COLO829 (cell line): ENCODE measurements at regions not wholly inside any gene's neighbourhood (a gene's known extent, or its start where the extent isn't known, plus 50 kb on each side); places are given as distances from the start of the nearest gene placed in this dataset.
A peak's percentile ranks its signal among the peaks of the same experiment; 100 is the strongest.
"Not testable (repeated sequence)": the region's sequence is repeated elsewhere in the genome, so short reads cannot be mapped to it uniquely, and the experiment has no call there.

Experiments
- DNase-seq: peaks from one replicate; pipeline ENCODE4 v3.0.0; 2012; ENCODE audit warnings: low spot score

DNA sequence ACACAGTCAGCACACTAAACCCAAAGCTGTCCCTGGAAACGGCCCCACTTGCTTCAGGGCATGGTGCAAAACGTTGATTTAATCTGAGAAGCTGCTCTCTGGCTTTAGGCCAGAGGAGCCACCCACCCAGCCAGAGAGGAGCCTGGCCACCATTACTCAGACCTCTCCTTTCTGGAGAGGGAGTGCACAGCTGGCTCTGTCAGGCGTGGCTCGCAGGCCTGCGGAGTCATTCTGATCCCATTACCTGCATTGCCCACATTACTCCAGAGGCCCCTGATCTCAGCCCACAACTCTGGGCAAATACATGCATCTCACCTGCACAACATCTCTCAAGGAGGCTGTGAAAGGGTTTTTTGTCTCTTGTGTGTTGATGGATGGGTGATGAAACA is 370.0 kb upstream of the IGFBP3 start:
- peak; percentile 28 for DNase-seq

- DNase-seq, result no peak
Measured at GRCh38 chr7:46290374-46291049, 369.4 kb upstream of the IGFBP3 start.

GRCh38 chr7:46288861-46289260 is 367.8 kb upstream of the IGFBP3 start:
- no peak for DNase-seq

- no peak for DNase-seq
Measured at GRCh38 chr7:46288010-46288409, 366.9 kb upstream of the IGFBP3 start.

DNA sequence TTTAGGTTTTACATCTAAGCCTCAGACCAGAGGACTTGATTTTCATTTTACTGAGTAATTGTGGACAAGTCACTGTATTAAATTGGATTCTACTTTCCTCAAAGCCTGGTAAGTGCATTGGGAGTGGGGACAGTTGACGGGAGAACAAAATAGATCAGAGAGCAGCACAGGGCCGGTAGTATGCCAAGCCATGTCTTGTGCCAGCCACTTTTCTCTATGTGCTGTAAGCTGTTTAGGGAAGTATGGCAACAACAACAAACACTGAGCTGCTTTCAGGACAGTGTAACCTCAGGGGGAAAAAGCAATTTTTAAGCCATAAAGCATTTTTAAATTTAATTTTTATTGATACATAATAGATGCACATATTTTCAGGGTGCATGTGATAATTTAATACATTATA is 365.9 kb upstream of the IGFBP3 start:
- no peak for DNase-seq

GRCh38 chr7:46286356-46286755 is 365.3 kb upstream of the IGFBP3 start:
- DNase-seq, result no peak

DNA sequence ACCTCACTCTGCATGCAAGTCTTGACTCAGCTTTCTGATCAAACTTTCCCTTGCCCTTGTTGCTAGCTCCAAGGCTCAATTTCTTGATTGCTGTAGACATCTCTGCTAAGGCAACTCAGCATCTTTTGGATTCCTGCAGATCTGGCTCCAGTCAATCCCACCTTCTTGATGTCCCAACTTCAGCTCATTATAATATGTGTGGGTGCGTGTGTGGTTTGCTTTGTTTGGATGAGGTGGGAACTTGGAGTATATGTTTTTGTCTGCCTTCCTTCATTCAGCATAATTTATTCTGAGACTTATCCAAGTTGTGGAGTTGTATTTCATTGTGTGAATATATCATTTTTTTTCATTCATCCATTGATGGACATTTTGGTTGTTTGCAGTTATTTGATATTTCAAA is 364.8 kb upstream of the IGFBP3 start:
- no peak for DNase-seq

DNA sequence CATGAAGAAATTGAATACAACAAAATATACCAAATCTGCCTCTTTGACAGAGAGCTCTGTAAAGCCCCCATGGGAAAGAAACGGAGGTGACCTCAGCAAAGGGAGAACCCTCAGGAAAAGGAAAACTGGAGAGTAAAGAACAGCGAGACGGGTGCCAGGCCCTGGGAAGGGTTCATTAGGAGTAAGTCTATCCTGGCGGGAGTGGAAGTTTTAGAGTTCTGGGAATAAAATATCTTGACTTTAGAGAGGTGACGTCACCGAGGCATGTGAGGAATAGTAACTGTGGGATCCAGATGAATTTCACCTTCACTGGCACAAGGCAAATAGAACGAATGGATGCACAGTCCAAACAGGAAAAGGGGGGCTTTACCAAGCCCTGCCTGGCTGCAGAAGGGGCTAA is 362.8 kb upstream of the IGFBP3 start:
- no peak for DNase-seq

GRCh38 chr7:46282155-46282554 is 361.1 kb upstream of the IGFBP3 start:
- DNase-seq, result no peak

DNA sequence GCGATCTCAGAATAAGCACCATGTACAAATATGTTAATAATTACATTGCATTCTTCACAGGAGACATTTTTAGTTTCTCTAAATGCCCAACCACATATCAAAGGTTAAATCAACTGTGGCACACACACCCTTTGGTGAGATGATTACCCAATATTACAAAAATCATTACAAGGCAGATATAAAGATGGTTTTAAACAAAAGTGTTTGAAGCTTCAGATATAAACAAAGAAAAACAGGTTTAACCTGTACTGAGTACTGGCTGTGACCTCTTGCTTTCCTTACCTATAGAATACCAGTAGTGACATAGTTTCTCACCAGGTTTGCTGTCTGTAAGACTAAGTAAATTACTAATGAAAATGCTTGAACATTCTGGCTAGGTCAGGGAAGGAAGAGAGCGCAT is 360.0 kb upstream of the IGFBP3 start:
- DNase-seq, result no peak

DNA sequence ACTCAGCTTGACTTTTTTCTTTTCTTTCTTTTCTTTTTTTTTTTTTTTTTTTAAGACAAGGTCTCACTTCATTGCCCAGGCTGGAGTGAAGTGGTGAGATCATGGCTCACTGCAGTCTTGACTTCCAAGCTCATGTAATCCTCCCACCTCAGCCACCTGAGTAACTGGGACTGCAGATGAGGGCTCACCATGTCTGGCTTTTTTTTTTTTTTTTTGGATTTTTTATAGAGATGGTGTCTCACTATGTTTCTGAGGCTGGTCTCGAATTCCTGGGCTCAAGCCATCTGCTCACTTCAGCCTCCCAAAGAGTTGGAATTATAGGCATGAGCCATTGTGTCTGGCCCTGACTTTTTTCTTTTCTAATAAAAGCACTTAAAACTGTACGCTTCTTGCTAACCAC is 358.2 kb upstream of the IGFBP3 start:
- DNase-seq, result no peak

DNA sequence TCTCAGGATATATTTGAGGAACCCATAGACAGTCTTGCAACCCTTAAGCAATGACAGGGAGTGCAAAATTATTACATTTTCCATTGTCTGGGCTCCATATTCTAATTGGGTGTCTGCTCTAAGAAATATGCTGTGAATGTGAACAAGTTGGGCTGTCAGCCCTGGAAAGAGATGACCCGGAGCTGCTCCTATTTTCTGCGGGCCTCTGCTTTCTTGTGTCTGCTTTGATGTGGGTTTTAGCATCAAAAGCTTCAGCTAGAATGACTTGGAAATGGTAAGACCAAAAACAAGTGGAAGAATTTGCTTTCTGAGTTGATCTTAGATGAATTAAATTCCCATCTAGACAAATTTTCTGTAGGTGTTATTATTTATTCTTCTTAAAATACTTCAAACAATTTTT is 343.6 kb upstream of the IGFBP3 start:
- no peak for DNase-seq

- DNase-seq, result not testable (repeated sequence)
Measured at GRCh38 chr7:46261638-46262037, 340.6 kb upstream of the IGFBP3 start.

GRCh38 chr7:46259947-46260346 is 338.9 kb upstream of the IGFBP3 start:
- no peak for DNase-seq

DNA sequence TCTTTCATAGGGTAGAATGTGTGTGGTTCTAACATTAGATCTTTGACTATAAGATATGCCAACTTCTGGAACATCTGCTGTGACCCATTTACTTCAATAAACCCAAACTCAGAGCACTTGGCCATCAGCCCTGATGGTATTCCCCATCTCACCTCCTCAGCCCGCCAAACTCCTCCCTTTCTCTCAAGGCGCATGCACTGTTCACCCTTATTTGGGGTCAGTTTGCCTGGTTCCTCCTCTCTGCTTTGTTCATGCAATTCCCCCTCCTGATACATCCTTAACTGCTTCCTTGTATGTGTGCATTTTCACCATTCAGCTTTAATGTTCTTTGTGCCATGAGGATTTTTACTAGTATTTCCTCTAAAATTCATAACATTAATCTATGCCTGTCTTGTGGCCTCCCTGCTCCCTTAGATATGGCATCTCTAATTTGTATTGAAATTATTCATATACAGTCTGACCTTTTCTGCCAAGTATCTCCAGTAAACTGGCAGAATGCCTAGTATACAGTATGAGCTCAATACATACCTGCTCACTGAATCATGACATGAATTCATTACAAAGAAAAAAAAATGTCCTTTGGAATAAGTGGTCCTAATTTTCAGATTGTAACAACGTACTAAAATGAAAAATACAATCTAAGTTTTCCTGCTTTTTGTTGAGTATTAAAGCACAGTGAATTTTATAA is 336.8 kb upstream of the IGFBP3 start:
- DNase-seq, result peak; percentile 62

GRCh38 chr7:46256870-46257661 is 336.0 kb upstream of the IGFBP3 start:
- DNase-seq, result no peak

- no peak for DNase-seq
Measured at GRCh38 chr7:46253520-46253919, 332.4 kb upstream of the IGFBP3 start.

- DNase-seq, result no peak
Measured at GRCh38 chr7:46247664-46248063, 326.6 kb upstream of the IGFBP3 start.

DNA sequence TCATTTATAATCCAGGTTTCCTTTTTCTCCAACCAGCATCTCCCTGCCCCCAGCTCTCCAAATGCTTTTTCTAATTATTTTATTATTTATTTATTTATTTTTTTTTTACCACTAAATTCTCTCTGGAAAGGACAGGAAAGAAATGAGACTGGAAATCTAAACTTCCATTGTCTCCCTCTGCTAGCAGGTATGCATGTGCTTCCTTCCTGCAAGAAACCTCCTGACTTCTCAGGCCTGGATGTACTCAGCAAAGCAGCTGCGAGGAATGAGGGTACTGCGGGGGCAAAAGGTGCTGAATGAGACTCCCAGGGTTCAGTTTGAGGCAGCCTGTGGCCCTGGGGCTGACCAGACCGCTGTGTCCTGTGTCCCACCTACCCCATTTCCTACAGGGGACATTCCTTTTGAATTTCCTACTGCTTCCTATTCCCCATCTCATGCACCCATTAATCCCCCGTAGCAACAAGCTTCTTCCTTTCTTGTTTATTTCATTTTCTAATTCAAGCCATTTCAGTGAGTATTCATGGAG is 324.6 kb upstream of the IGFBP3 start:
- DNase-seq, result no peak

GRCh38 chr7:46244757-46245156 is 323.7 kb upstream of the IGFBP3 start:
- DNase-seq, result no peak

DNA sequence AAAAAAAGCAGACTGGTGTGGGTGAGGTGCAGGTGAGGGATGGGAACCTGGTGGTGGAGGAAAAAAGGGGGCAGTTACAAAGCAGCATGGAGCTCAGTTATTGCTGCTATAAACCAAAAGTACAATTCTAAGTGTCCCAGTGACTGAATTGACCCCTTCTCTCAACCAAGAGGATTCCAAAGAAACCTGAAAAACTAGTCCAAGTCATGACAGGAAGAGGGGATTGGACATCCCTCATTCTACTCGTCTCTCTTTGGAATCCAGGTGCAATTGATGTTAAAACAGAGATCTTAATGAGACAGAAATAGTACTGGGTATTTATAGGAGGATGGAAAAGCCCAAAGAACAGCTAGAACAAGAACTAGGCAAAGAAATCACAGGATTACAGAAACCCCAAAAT is 322.3 kb upstream of the IGFBP3 start:
- no peak for DNase-seq

- DNase-seq, result no peak
Measured at GRCh38 chr7:46239846-46240245, 318.8 kb upstream of the IGFBP3 start.

GRCh38 chr7:46237466-46237865 is 316.4 kb upstream of the IGFBP3 start:
- DNase-seq, result no peak
